ENCODE measurements at regions not wholly inside any gene's neighbourhood (a gene's known extent, or its start where the extent isn't known, plus 50 kb on each side); places are given as distances from the start of the nearest gene placed in this dataset.
A peak's percentile ranks its signal among the peaks of the same experiment; 100 is the strongest.

- H3K36me3 Mint-ChIP-seq (ENCODE audit: low read depth): no peaks in the 10 kb centered on the region
- no peaks in the 10 kb centered on the region; the same call in 1 of the 2 replicates for H3K9me3 Mint-ChIP-seq
- no peak for TF ChIP-seq CTCF (IDR thresholded peaks at IDR 0.05)
- peaks cover 16% of the 10 kb centered on the region for H3K4me1 Mint-ChIP-seq (ENCODE audit: low read depth)
- DNase-seq: no peak
- no peak overlapping the region for H3K27ac Mint-ChIP-seq
- no peak overlapping the region for H3K4me3 Mint-ChIP-seq
- peaks cover under 1% of the 10 kb centered on the region; the same call in 1 of the 2 replicates for H3K27me3 Mint-ChIP-seq (ENCODE audit: insufficient read depth)
Measured at GRCh38 chr13:76385586-76385985, 500.6 kb downstream of the KCTD12 start.

- Mint-ChIP-seq H3K9me3 (no peaks in the 10 kb centered on the region; the same call in 1 of the 2 replicates), H3K36me3 (ENCODE audit: low read depth) (no peaks in the 10 kb centered on the region), H3K27me3 (ENCODE audit: insufficient read depth) (peaks cover 3% of the 10 kb centered on the region; the same call in 1 of the 2 replicates), H3K4me1 (ENCODE audit: low read depth) (peaks cover 16% of the 10 kb centered on the region), H3K4me3 (no peak overlapping the region), H3K27ac (peak overlapping the region; percentile 2; the same call in 1 of the 2 replicates)
- peak; percentile 73 for DNase-seq
- TF ChIP-seq CTCF (IDR thresholded peaks at IDR 0.05): no peak
Measured at GRCh38 chr13:76383676-76384461, 502.3 kb downstream of the KCTD12 start.

GRCh38 chr13:76380446-76381065 is 505.6 kb downstream of the KCTD12 start:
- no peak overlapping the region for H3K27ac Mint-ChIP-seq
- no peaks in the 10 kb centered on the region; the same call in 1 of the 2 replicates for H3K9me3 Mint-ChIP-seq
- H3K27me3 Mint-ChIP-seq (ENCODE audit: insufficient read depth): peaks cover 3% of the 10 kb centered on the region; the same call in 1 of the 2 replicates
- DNase-seq: no peak
- no peaks in the 10 kb centered on the region for H3K36me3 Mint-ChIP-seq (ENCODE audit: low read depth)
- H3K4me3 Mint-ChIP-seq: no peak overlapping the region
- H3K4me1 Mint-ChIP-seq (ENCODE audit: low read depth): peaks cover 16% of the 10 kb centered on the region
- no peak for TF ChIP-seq CTCF (IDR thresholded peaks at IDR 0.05)

GRCh38 chr13:76379341-76380105 is 506.7 kb downstream of the KCTD12 start:
- no peaks in the 10 kb centered on the region; the same call in 1 of the 2 replicates for H3K9me3 Mint-ChIP-seq
- H3K36me3 Mint-ChIP-seq (ENCODE audit: low read depth): no peaks in the 10 kb centered on the region
- peaks cover 3% of the 10 kb centered on the region; the same call in 1 of the 2 replicates for H3K27me3 Mint-ChIP-seq (ENCODE audit: insufficient read depth)
- H3K4me1 Mint-ChIP-seq (ENCODE audit: low read depth): peaks cover 16% of the 10 kb centered on the region
- no peak for DNase-seq
- no peak overlapping the region for H3K4me3 Mint-ChIP-seq
- no peak overlapping the region for H3K27ac Mint-ChIP-seq
- TF ChIP-seq CTCF (IDR thresholded peaks at IDR 0.05): no peak

GRCh38 chr13:76378767-76379166 is 507.4 kb downstream of the KCTD12 start:
- Mint-ChIP-seq H3K9me3 (no peaks in the 10 kb centered on the region; the same call in 1 of the 2 replicates), H3K36me3 (ENCODE audit: low read depth) (no peaks in the 10 kb centered on the region), H3K27ac (no peak overlapping the region), H3K27me3 (ENCODE audit: insufficient read depth) (peaks cover 3% of the 10 kb centered on the region; the same call in 1 of the 2 replicates), H3K4me1 (ENCODE audit: low read depth) (peaks cover 9% of the 10 kb centered on the region), H3K4me3 (no peak overlapping the region)
- DNase-seq: no peak
- TF ChIP-seq CTCF (IDR thresholded peaks at IDR 0.05): no peak
